Thoracic aorta (tissue), 2 donors: ENCODE measurements at regions not wholly inside any gene's neighbourhood (a gene's known extent, or its start where the extent isn't known, plus 50 kb on each side); places are given as distances from the start of the nearest gene placed in this dataset.
"Not testable (repeated sequence)": the region's sequence is repeated elsewhere in the genome, so short reads cannot be mapped to it uniquely, and the experiment has no call there.

Source experiments
- ATAC-seq: fragments of 150-250 bp; one replicate; pipeline ENCODE4 v1.8.0; 2017; ENCODE audit warnings: low read depth; ENCODE audit not compliant: insufficient number of reproducible peaks, low FRiP score
- DNase-seq: peaks from one replicate; pipeline ENCODE4 v3.0.0-alpha.2; 2020; ENCODE audit warnings: low spot score
- H3K27ac ChIP-seq, 2 donors: fragments of 200-600 bp; sonication (generic); 1 replicate in 1 of 2; 2 replicates in 1 of 2; pipeline ENCODE4 v1.5.1; 2016; ENCODE audit warnings: mild to moderate bottlenecking in 2 of 2, moderate library complexity in 2 of 2
- H3K27me3 ChIP-seq: fragments of 200-600 bp; sonication (generic); replicated peaks from 2 replicates; pipeline ENCODE4 v1.6.0; 2016; ENCODE audit warnings: mild to moderate bottlenecking; ENCODE audit not compliant: insufficient read depth
- H3K36me3 ChIP-seq: fragments of 200-600 bp; sonication (generic); one replicate; pipeline ENCODE4 v1.5.1; 2016
- H3K4me1 ChIP-seq, 2 donors: fragments of 200-600 bp; sonication (generic); 1 replicate in 1 of 2; 2 replicates in 1 of 2; pipeline versions ENCODE4 v1.5.1 to v1.6.0; 2016; ENCODE audit warnings: low read depth in 2 of 2, mild to moderate bottlenecking in 1 of 2; ENCODE audit not compliant: control insufficient read depth in 1 of 2
- H3K4me3 ChIP-seq: fragments of 200-600 bp; sonication (generic); 2 replicates; pipeline ENCODE4 v1.5.1; 2016; ENCODE audit warnings: mild to moderate bottlenecking
- H3K9me3 ChIP-seq: fragments of 200-600 bp; sonication (generic); 2 replicates; pipeline ENCODE4 v1.5.1; 2016
- TF ChIP-seq, protein P1 (sequence below): fragments of 200-600 bp; sonication (generic); IDR thresholded peaks from one replicate; pipeline ENCODE4 v1.5.1; 2019; ENCODE audit warnings: antibody characterized with exemption

DNA sequence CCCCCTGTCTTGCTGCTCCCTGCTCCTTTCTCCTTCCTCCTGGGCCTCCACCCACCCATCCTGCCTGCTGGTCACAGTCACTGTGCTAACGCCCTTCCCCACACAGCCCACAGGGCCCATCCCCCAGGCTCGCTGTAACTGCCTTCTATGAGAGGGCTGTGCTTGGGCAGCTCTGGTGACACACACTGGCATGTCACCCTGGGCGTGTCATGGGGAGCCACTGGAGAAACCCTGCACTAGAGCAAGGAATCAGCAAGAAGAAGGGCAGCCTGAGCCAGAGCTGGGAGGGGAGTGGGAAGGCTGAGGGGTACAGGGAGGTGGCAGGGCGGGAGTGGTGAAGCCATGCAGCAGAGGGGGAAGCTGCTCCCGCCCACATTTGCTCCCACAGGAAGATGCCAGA lies 128.4 kb upstream of the FOXD4L5 start:
- not testable (repeated sequence) for H3K27me3 ChIP-seq, H3K4me3 ChIP-seq, H3K9me3 ChIP-seq, H3K27ac ChIP-seq, ATAC-seq, H3K36me3 ChIP-seq, DNase-seq, H3K4me1 ChIP-seq

DNA sequence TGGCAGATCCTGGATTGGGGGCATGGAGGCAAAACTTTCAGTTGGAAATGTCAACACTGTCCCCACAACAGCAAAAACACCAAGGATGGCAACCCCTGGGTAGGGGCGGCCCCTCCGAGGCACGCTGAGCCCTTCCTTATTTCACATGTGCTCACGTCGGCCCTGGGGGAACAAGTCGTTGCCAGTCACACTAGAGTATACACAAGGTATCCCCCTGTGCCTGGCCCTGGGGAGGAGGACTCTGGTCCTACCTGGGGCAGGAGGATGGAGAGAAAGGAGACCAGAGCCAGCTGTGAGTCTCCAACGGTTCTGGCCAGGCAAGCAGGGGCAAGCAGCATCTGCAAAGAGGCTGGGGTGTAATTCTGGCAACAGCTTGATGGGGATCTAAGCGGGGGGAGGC lies 126.9 kb upstream of the FOXD4L5 start:
- ATAC-seq: no peak

DNA sequence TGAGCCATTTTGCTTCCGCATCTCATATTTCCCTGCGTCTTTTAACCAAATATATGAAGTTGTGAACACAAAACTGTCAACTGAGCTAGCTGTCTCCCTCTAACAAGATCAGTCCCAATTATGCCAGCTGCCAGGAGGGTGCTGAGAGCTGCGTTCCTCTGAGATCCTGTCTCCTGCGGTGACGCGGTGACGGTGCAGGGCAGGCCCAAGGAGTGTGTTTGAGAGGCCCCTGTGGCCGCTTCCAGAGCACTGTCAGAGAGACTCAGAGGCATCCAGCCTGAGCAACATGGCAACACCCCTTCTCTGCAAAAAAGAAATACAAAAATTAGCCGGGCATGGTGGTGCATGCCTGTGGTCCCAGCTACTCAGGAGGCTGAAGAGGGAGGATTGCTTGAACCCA lies 126.3 kb upstream of the FOXD4L5 start:
- TF ChIP-seq, protein P1, sequence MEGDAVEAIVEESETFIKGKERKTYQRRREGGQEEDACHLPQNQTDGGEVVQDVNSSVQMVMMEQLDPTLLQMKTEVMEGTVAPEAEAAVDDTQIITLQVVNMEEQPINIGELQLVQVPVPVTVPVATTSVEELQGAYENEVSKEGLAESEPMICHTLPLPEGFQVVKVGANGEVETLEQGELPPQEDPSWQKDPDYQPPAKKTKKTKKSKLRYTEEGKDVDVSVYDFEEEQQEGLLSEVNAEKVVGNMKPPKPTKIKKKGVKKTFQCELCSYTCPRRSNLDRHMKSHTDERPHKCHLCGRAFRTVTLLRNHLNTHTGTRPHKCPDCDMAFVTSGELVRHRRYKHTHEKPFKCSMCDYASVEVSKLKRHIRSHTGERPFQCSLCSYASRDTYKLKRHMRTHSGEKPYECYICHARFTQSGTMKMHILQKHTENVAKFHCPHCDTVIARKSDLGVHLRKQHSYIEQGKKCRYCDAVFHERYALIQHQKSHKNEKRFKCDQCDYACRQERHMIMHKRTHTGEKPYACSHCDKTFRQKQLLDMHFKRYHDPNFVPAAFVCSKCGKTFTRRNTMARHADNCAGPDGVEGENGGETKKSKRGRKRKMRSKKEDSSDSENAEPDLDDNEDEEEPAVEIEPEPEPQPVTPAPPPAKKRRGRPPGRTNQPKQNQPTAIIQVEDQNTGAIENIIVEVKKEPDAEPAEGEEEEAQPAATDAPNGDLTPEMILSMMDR: no peak
- DNase-seq (no peak), ATAC-seq (no peak)

More for the DNA sequence above, 126.9 kb upstream of the FOXD4L5 start:
- TF ChIP-seq, protein P1: no peak
- H3K27me3 ChIP-seq: no peaks in the 10 kb centered on the region
- H3K4me1 ChIP-seq: no peaks in the 10 kb centered on the region
- no peaks in the 10 kb centered on the region for H3K36me3 ChIP-seq
- H3K4me3 ChIP-seq: no peak overlapping the region
- DNase-seq: no peak
- no peaks in the 10 kb centered on the region for H3K9me3 ChIP-seq
- no peak overlapping the region for H3K27ac ChIP-seq

DNA sequence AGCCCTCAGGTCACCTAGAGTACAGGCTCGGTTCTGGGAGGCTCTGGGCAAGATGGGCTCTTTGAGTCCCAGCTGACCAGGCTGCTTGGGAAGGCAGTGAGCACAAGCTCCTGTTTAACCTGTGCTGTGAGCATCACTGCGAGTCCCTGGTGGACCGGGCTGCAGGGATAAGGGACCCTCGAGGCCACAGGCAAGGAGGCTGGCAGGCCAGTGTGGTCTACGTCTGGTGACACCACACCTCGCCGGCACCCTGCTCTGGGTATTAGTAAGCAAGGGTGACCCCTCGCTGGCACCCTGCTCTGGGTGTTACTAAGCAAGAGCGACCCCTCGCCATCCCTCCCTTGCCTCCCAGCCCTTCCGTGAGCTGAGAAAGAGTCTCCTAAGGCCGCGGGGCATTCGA lies 125.9 kb upstream of the FOXD4L5 start:
- ATAC-seq (no peak), DNase-seq (no peak)
- no peaks in the 10 kb centered on the region for H3K36me3 ChIP-seq
- H3K9me3 ChIP-seq: no peaks in the 10 kb centered on the region
- no peak overlapping the region for H3K4me3 ChIP-seq
- no peak overlapping the region for H3K27ac ChIP-seq
- H3K4me1 ChIP-seq: no peaks in the 10 kb centered on the region
- no peaks in the 10 kb centered on the region for H3K27me3 ChIP-seq
- TF ChIP-seq, protein P1: no peak

More for the DNA sequence above, 126.3 kb upstream of the FOXD4L5 start:
- Histone ChIP-seq H3K27ac (no peak overlapping the region), H3K9me3 (no peaks in the 10 kb centered on the region), H3K36me3 (no peaks in the 10 kb centered on the region), H3K27me3 (no peaks in the 10 kb centered on the region), H3K4me1 (no peaks in the 10 kb centered on the region), H3K4me3 (no peak overlapping the region)

DNA sequence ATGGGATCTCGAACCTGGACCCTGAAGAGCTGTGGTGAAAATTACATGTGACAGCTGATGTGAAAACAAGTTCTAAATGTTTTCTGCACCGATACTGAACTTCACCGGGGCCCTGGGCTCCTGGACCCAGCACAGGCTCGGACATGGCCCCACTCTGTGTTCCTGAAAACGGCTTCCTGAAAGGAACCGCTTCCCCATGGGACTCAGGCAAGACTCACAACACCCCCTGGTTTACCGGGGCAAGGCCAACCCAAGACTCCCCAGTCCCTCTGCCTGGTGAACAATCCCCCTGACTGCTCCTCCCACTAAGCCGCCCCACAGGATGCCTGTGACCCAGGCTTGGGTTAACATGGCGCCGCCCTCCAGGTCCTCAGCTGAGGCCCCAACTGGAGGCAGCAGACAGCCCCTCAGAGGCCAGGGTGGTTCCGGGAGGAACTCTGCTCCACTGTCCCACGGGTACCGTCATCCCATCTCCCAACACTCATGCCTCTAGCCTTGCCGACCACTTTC lies 124.5 kb upstream of the FOXD4L5 start:
- ATAC-seq (no peak), DNase-seq (no peak)
- TF ChIP-seq, protein P1: no peak
- no peaks in the 10 kb centered on the region for H3K4me1 ChIP-seq
- H3K27ac ChIP-seq: no peak overlapping the region
- no peak overlapping the region for H3K4me3 ChIP-seq
- H3K9me3 ChIP-seq: no peaks in the 10 kb centered on the region
- no peaks in the 10 kb centered on the region for H3K27me3 ChIP-seq
- H3K36me3 ChIP-seq: no peaks in the 10 kb centered on the region

DNA sequence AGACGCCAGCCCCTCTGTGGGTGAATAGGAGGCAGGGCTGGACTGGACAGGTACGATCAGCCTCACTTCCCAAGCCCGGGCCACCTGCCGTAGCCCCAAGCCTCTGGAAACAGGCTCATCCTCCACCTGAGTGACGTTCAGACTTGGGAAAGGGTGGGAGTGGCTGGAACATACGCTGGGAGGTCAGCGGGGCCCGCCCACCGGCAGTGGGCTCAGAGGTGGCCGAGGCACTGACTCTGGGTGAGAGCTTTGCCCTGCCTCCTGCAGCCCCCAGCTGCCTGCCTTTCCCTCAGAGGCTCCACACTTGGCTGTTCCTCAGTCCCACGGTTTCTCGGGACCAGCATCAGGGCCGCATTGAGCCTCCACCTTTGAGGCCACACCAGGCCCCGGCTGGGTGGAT lies 123.8 kb upstream of the FOXD4L5 start:
- not testable (repeated sequence) for H3K4me1 ChIP-seq, H3K27me3 ChIP-seq, H3K4me3 ChIP-seq, H3K9me3 ChIP-seq, H3K27ac ChIP-seq, H3K36me3 ChIP-seq, DNase-seq, ATAC-seq

DNA sequence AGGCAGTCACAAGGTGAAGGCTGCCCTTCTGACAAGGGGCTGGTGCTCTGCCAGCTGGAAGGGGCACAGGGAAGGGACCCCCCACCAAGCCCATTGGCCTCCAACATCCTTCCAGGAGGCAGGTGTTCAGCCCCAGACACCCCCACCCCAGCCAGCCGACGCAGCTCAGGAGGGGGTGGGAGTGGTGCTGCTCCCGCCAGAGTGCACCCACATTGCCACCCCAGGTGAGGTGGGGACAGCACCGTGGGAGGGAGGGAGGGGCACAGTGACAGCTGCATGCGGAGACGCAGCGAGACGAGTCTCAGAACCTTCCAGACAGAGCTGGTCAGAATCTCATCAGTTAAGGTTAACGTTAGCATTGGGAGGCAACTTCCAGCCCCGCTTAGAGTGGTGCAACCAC lies 121.6 kb upstream of the FOXD4L5 start:
- H3K36me3 ChIP-seq, DNase-seq, H3K27me3 ChIP-seq, H3K4me3 ChIP-seq, H3K27ac ChIP-seq, H3K4me1 ChIP-seq, ATAC-seq, H3K9me3 ChIP-seq: not testable (repeated sequence)

DNA sequence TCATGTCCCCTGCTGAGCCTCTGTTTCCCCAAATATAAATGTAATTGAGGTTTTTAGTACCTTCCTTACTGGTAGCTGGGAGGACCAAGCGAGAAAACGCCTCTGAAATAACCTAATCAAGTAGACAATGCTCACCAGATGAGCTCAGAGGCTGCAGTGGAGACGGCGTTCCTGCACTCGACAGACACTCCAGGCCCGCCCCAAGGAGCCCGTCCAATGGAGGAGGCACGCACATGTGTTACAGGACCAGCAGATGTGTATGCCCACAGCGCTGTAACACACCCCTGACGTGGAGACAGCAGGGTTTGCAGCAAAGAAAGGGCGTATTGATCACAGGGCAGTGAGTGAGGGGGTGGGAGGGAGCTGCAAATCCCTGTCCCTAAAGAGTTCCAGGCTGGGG lies 120.8 kb upstream of the FOXD4L5 start:
- not testable (repeated sequence) for ATAC-seq, H3K4me3 ChIP-seq, H3K36me3 ChIP-seq, H3K27ac ChIP-seq, H3K27me3 ChIP-seq, H3K9me3 ChIP-seq, DNase-seq, H3K4me1 ChIP-seq
